NB4 (cell line): ENCODE measurements at regions not wholly inside any gene's neighbourhood (a gene's known extent, or its start where the extent isn't known, plus 50 kb on each side); places are given as distances from the start of the nearest gene placed in this dataset.

Experiments
- DNase-seq: peaks from one replicate; pipeline ENCODE4 v3.0.0; 2010; ENCODE audit warnings: low read depth
- H3K4me3 ChIP-seq: one replicate; pipeline ENCODE4 v1.5.1; 2011; ENCODE audit warnings: mild to moderate bottlenecking, low read depth, low read length, moderate library complexity
- CTCF ChIP-seq: IDR thresholded peaks from one replicate; pipeline ENCODE4 v1.5.1; 2012; ENCODE audit warnings: low read depth, low read length
- MAX ChIP-seq: IDR thresholded peaks from 2 replicates; pipeline ENCODE4 v1.6.1; 2011; ENCODE audit warnings: low read depth, low read length
- MYC ChIP-seq: IDR thresholded peaks from 2 replicates; pipeline ENCODE4 v1.6.1; 2011; ENCODE audit warnings: low read depth, low read length
- POLR2A ChIP-seq: IDR thresholded peaks from 2 replicates; pipeline ENCODE4 v1.6.1; 2011; ENCODE audit warnings: mild to moderate bottlenecking; ENCODE audit not compliant: insufficient read length; ENCODE audit errors: extremely low read depth

DNA sequence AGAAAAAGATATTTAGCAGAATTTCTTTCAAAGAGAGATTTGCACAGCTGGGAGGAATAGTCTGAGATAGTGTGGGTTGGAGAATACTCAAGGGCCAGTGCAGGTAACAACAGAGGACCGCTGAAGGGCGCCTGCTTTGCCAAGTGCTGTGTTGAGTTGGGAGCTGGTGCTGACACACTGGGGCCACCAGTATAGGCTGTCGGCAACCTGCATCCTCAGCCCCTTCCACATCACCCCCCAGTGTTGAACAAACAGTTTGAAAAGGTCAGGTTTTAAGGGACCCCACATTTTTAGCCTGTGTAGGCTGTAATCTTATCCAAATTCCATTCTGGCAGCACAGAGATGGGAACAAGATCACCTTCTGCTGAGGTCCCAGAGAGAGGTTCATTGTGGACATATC, 96.6 kb downstream of the ABHD5 start:
- DNase-seq = no peak
- H3K4me3 ChIP-seq = no peak overlapping the region
- TF ChIP-seq CTCF (no peak), MYC (no peak), POLR2A (no peak), MAX (no peak)

GRCh38 chr3:43789028-43789427, 98.3 kb downstream of the ABHD5 start:
- no peak overlapping the region for H3K4me3 ChIP-seq
- TF ChIP-seq CTCF = no peak
- no peak for TF ChIP-seq MAX
- TF ChIP-seq MYC = no peak
- no peak for TF ChIP-seq POLR2A
- DNase-seq = no peak

DNA sequence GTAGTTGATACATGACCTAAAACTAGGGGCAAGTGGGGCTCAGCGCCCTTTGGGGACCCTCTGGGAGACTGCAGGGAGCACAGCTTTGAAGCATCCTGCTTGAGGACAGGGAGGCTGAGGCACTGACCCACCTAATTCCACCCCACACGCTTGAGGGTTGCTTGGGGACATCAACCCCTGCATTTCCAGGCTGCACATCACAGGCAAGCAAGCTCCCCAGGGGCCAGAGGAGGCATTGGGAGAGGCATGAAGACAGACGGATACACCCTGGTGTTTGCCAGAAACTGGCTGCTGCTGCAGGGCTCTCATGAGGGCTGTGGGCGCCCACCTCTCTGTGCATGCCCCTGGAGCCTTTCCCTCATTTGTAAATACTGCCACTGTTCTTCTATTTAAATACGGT, 99.3 kb downstream of the ABHD5 start:
- no peak for TF ChIP-seq MYC
- no peak for TF ChIP-seq POLR2A
- TF ChIP-seq CTCF = no peak
- TF ChIP-seq MAX = no peak
- DNase-seq = no peak
- no peak overlapping the region for H3K4me3 ChIP-seq

GRCh38 chr3:43790476-43790875, 99.7 kb downstream of the ABHD5 start:
- H3K4me3 ChIP-seq = no peak overlapping the region
- no peak for DNase-seq
- TF ChIP-seq CTCF (no peak), MAX (no peak), POLR2A (no peak), MYC (no peak)

GRCh38 chr3:43791246-43791645, 100.5 kb downstream of the ABHD5 start:
- H3K4me3 ChIP-seq = no peak overlapping the region
- no peak for TF ChIP-seq MAX
- TF ChIP-seq CTCF = no peak
- no peak for TF ChIP-seq MYC
- DNase-seq = no peak

DNA sequence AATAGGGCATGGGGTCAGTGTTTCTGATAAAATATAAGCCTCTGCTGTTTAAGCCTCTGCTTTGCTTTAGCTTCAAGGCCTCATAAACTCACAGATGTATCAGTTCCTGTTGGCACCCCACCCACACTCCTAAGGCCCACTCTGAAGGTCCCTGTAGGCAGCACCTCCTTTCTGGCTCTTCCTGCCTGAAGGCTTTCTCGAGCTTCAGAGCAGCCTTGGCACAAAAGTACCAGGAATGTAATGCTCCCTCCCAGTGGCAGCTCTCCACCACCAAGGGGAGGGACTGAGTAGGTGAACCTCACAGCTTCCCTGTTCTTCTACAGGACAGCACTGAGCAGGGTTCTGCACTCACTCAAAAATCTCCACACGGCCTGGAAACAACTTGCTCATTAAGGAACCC, 102.2 kb downstream of the ABHD5 start:
- DNase-seq = no peak
- TF ChIP-seq POLR2A = no peak
- TF ChIP-seq CTCF = no peak
- no peak for TF ChIP-seq MYC
- TF ChIP-seq MAX = no peak

More for the DNA sequence above, 102.2 kb downstream of the ABHD5 start:
- no peak overlapping the region for H3K4me3 ChIP-seq
